ENCODE measurements at regions not wholly inside any gene's neighbourhood (a gene's known extent, or its start where the extent isn't known, plus 50 kb on each side); places are given as distances from the start of the nearest gene placed in this dataset.
"Not testable (repeated sequence)": the region's sequence is repeated elsewhere in the genome, so short reads cannot be mapped to it uniquely, and the experiment has no call there.

- Mint-ChIP-seq H3K4me1 (no peaks in the 10 kb centered on the region), H3K27ac (no peak overlapping the region), H3K9me3 (no peaks in the 10 kb centered on the region), H3K4me3 (no peak overlapping the region), H3K36me3 (ENCODE audit: low read depth) (no peaks in the 10 kb centered on the region), H3K27me3 (no peaks in the 10 kb centered on the region)
- DNase-seq = no peak
- ChIA-PET CTCF (no interaction called here), POLR2A (no interaction called here)
- no peak for TF ChIP-seq CTCF (IDR thresholded peaks at IDR 0.05)
- no peak for ATAC-seq (ENCODE audit: low read depth)
- intact Hi-C loops (cut with micrococcal nuclease) = no loop called here
Observed at GRCh38 chr5:6096101-6096500, 282.2 kb downstream of the MED10 start.

GRCh38 chr5:6094180-6094579 lies 284.2 kb downstream of the MED10 start:
- H3K4me3 Mint-ChIP-seq; H3K27ac Mint-ChIP-seq; H3K9me3 Mint-ChIP-seq; H3K27me3 Mint-ChIP-seq; ATAC-seq (ENCODE audit: low read depth); H3K4me1 Mint-ChIP-seq; CTCF ChIA-PET; POLR2A ChIA-PET; H3K36me3 Mint-ChIP-seq (ENCODE audit: low read depth); DNase-seq; intact Hi-C loops (cut with micrococcal nuclease): not testable (repeated sequence)

DNA sequence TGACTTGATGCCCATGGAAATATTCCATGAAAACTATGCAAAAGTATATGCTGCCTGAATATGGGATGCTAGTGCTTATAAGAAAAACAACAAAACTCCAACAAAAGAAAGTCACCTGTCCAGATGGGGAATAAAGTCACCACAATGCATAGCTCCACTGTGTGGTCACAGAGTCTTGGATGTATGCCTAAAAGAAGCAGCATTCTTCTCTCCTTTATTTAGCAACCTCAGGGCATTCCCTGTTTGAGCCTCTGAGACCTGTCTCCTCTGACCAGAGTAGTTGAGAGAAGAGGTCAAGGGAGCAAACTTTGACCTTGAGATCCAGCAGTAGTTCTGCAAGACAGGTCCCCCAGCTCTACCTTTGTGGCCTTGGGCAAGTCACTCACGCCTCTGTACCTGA lies 287.5 kb downstream of the MED10 start:
- POLR2A ChIA-PET = no interaction called here
- CTCF ChIA-PET = no interaction called here
- Mint-ChIP-seq H3K27me3 (no peaks in the 10 kb centered on the region), H3K9me3 (no peaks in the 10 kb centered on the region), H3K4me1 (no peaks in the 10 kb centered on the region), H3K27ac (no peak overlapping the region), H3K36me3 (ENCODE audit: low read depth) (no peaks in the 10 kb centered on the region), H3K4me3 (no peak overlapping the region)
- intact Hi-C loops (cut with micrococcal nuclease) = no loop called here
- no peak for TF ChIP-seq CTCF (IDR thresholded peaks at IDR 0.05)
- DNase-seq = no peak
- ATAC-seq (ENCODE audit: low read depth) = no peak

DNA sequence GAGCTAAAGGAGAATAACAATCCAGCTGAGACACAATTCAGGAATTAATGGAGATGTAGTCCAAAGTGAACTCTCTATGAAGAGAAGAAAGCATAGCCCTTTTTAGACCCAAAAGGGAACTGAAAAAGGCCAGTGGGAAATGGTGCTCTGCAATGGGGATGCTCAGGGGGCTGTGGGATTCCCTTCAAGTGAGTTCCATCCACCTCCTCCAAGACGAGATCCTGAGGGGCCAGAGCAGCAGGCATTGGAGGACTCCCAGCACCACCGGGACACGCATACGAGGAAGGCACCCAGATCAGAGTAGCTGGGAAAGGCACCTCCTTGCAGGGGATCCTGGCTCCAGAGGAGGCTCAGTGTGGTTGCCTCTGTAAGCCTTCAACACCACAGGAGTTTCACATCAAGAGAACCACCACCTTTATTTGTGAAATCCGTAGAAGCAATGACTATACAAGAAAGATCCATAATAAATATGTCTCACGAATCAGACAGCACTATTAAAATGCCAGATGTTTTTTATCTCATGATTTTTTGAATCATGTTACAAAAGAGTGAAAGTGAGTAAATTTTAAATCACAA lies 288.2 kb downstream of the MED10 start:
- ChIA-PET CTCF (no interaction called here), POLR2A (no interaction called here)
- no peaks in the 10 kb centered on the region for H3K4me1 Mint-ChIP-seq
- DNase-seq = no peak
- no peak overlapping the region for H3K27ac Mint-ChIP-seq
- H3K27me3 Mint-ChIP-seq = no peaks in the 10 kb centered on the region
- TF ChIP-seq CTCF (IDR thresholded peaks at IDR 0.05) = no peak
- H3K9me3 Mint-ChIP-seq = no peaks in the 10 kb centered on the region
- intact Hi-C loops (cut with micrococcal nuclease) = no loop called here
- ATAC-seq (ENCODE audit: low read depth) = no peak
- no peaks in the 10 kb centered on the region for H3K36me3 Mint-ChIP-seq (ENCODE audit: low read depth)
- H3K4me3 Mint-ChIP-seq = no peak overlapping the region

GRCh38 chr5:6088706-6089105 lies 289.6 kb downstream of the MED10 start:
- ChIA-PET CTCF (no interaction called here), POLR2A (no interaction called here)
- intact Hi-C loops (cut with micrococcal nuclease) = no loop called here
- Mint-ChIP-seq H3K9me3 (no peaks in the 10 kb centered on the region), H3K27ac (no peak overlapping the region), H3K36me3 (ENCODE audit: low read depth) (no peaks in the 10 kb centered on the region), H3K4me1 (no peaks in the 10 kb centered on the region), H3K4me3 (no peak overlapping the region), H3K27me3 (no peaks in the 10 kb centered on the region)
- DNase-seq (no peak), ATAC-seq (ENCODE audit: low read depth) (no peak)
- no peak for TF ChIP-seq CTCF (IDR thresholded peaks at IDR 0.05)

GRCh38 chr5:6087576-6087975 lies 290.8 kb downstream of the MED10 start:
- Mint-ChIP-seq H3K4me3 (no peak overlapping the region), H3K36me3 (ENCODE audit: low read depth) (no peaks in the 10 kb centered on the region), H3K4me1 (no peaks in the 10 kb centered on the region), H3K27ac (no peak overlapping the region), H3K27me3 (no peaks in the 10 kb centered on the region), H3K9me3 (no peaks in the 10 kb centered on the region)
- no peak for DNase-seq
- POLR2A ChIA-PET = no interaction called here
- intact Hi-C loops (cut with micrococcal nuclease) = no loop called here
- no peak for TF ChIP-seq CTCF (IDR thresholded peaks at IDR 0.05)
- CTCF ChIA-PET = no interaction called here
- ATAC-seq (ENCODE audit: low read depth) = no peak
